H1 (cell line): ENCODE measurements at regions not wholly inside any gene's neighbourhood (a gene's known extent, or its start where the extent isn't known, plus 50 kb on each side); places are given as distances from the start of the nearest gene placed in this dataset.

Experiments used
- CTCF ChIA-PET: fragments of 300-600 bp; sonication (Branson Sonifier 250); formaldehyde crosslinking; loops from one replicate; lab custom pipeline; 2021; ENCODE audit not compliant: partially characterized antibody; lab: Charles Lee
- POLR2A ChIA-PET: fragments of 300-600 bp; sonication (Branson Sonifier 250); formaldehyde crosslinking; loops from one replicate; lab custom pipeline; 2021; ENCODE audit warnings: inconsistent platforms; ENCODE audit not compliant: partially characterized antibody; lab: Charles Lee
- DNase-seq, 2 experiments: peaks; one replicate each; pipeline versions ENCODE4 v3.0.0 to v3.0.0-alpha.2; 2010 to 2022; ENCODE audit warnings: low spot score in 2 of 2, low read depth in 1 of 2, mixed read lengths in 1 of 2
- FAIRE-seq: peaks from 2 replicates; lab custom pipeline; 2011; peaks lifted over from hg19 to GRCh38; lab: Jason Lieb, UNC
- H2AFZ ChIP-seq: 2 replicates; pipeline ENCODE4 v1.8.1; 2012; ENCODE audit warnings: low read length, inconsistent platforms
- H2AK5ac ChIP-seq: 2 replicates; pipeline ENCODE4 v1.6.1; 2013; ENCODE audit warnings: low read depth, low read length
- H2BK120ac ChIP-seq: replicated peaks from 2 replicates; pipeline ENCODE3; 2013; ENCODE audit warnings: low read depth, low read length, inconsistent platforms
- H2BK12ac ChIP-seq: 2 replicates; pipeline ENCODE4 v1.6.1; 2013; ENCODE audit warnings: low read depth, low read length
- H2BK15ac ChIP-seq: 2 replicates; pipeline ENCODE4 v1.6.1; 2013; ENCODE audit warnings: low read length
- H2BK20ac ChIP-seq: 2 replicates; pipeline ENCODE4 v1.6.1; 2013; ENCODE audit warnings: low read length
- H2BK5ac ChIP-seq: 2 replicates; pipeline ENCODE4 v1.6.1; 2013; ENCODE audit warnings: low read depth, low read length
- H3K14ac ChIP-seq: 2 replicates; pipeline ENCODE4 v1.6.1; 2013; ENCODE audit warnings: inconsistent platforms; ENCODE audit not compliant: insufficient read length
- H3K18ac ChIP-seq: 2 replicates; pipeline ENCODE4 v1.6.1; 2013; ENCODE audit warnings: low read length; ENCODE audit errors: extremely low read depth
- H3K23ac ChIP-seq: 2 replicates; pipeline ENCODE4 v1.6.1; 2013; ENCODE audit warnings: inconsistent platforms; ENCODE audit not compliant: insufficient read length
- H3K23me2 ChIP-seq: 2 replicates; pipeline ENCODE4 v1.6.1; 2013; ENCODE audit warnings: low read depth, low read length
- H3K27ac ChIP-seq: 2 replicates; pipeline ENCODE4 v1.6.1; 2011; ENCODE audit warnings: low read depth, low read length, inconsistent platforms
- H3K27me3 ChIP-seq, 4 experiments: replicated peaks in 1 of 4; 1 replicate in 1 of 4; 2 replicates in 3 of 4; pipeline versions ENCODE4 v1.6.1 to v1.8.1; 2011 to 2013; ENCODE audit warnings: low read length in 3 of 4, mild to moderate bottlenecking in 3 of 4, inconsistent platforms in 2 of 4, mixed read lengths in 2 of 4, moderate library complexity in 1 of 4; ENCODE audit not compliant: control insufficient read depth in 3 of 4, insufficient read depth in 3 of 4; ENCODE audit errors: extremely low read depth in 1 of 4
- H3K36me3 ChIP-seq, 4 experiments: 2 replicates each; pipeline versions ENCODE4 v1.6.1 to v1.8.1; 2011 to 2013; ENCODE audit warnings: mild to moderate bottlenecking in 4 of 4, low read length in 3 of 4, moderate library complexity in 2 of 4, control low read depth in 1 of 4, inconsistent platforms in 1 of 4; ENCODE audit not compliant: insufficient read depth in 4 of 4, control insufficient read depth in 2 of 4
- H3K4ac ChIP-seq: replicated peaks from 2 replicates; pipeline ENCODE3; 2013; ENCODE audit warnings: low read length, low read depth, mixed read lengths, inconsistent platforms; ENCODE audit not compliant: insufficient read length
- H3K4me1 ChIP-seq, 4 experiments: replicated peaks in 1 of 4; 1 replicate in 1 of 4; 2 replicates in 3 of 4; pipeline versions ENCODE4 v1.6.1 to v1.8.1; 2011 to 2013; ENCODE audit warnings: low read length in 3 of 4, inconsistent platforms in 2 of 4, mixed read lengths in 1 of 4; ENCODE audit not compliant: insufficient read depth in 4 of 4, control insufficient read depth in 3 of 4
- H3K4me2 ChIP-seq, 2 experiments: 2 replicates each; pipeline versions ENCODE4 v1.6.1 to v1.8.1; 2011 to 2013; ENCODE audit warnings: low read depth in 2 of 2, low read length in 2 of 2, control low read depth in 1 of 2, inconsistent platforms in 1 of 2, mild to moderate bottlenecking in 1 of 2; ENCODE audit not compliant: insufficient read depth in 1 of 2
- H3K4me3 ChIP-seq, 4 experiments: fragments of 200-600, 300-600 bp in 1 of 4; sonication (generic), shearing (Covaris generic), sonication (Bioruptor Twin) in 1 of 4; 2 replicates each; pipeline versions ENCODE4 v1.5.1 to v1.8.1; 2011 to 2016; ENCODE audit warnings: low read length in 4 of 4, low read depth in 3 of 4, control low read depth in 2 of 4, inconsistent platforms in 2 of 4, mild to moderate bottlenecking in 2 of 4, mixed read lengths in 1 of 4, moderate library complexity in 1 of 4; ENCODE audit not compliant: insufficient read depth in 2 of 4; ENCODE audit errors: extremely low read depth in 1 of 4
- H3K56ac ChIP-seq: replicated peaks from 2 replicates; pipeline ENCODE3; 2013; ENCODE audit warnings: low read depth, mild to moderate bottlenecking, mixed read lengths, low read length, inconsistent platforms; ENCODE audit not compliant: insufficient read length
- H3K79me1 ChIP-seq: 2 replicates; pipeline ENCODE4 v1.6.1; 2013; ENCODE audit warnings: low read depth, low read length, control low read depth
- H3K79me2 ChIP-seq, 2 experiments: 2 replicates each; pipeline versions ENCODE4 v1.6.1 to v1.8.1; 2012 to 2013; ENCODE audit warnings: low read length in 2 of 2, mild to moderate bottlenecking in 2 of 2, inconsistent platforms in 1 of 2; ENCODE audit not compliant: insufficient read depth in 2 of 2, control insufficient read depth in 1 of 2
- H3K9ac ChIP-seq, 4 experiments: replicated peaks in 1 of 4; 1 replicate in 1 of 4; 2 replicates in 3 of 4; pipeline versions ENCODE4 v1.6.1 to v1.8.1; 2011 to 2013; ENCODE audit warnings: low read depth in 3 of 4, low read length in 3 of 4, control low read depth in 2 of 4, mild to moderate bottlenecking in 2 of 4, moderate library complexity in 2 of 4, inconsistent platforms in 1 of 4; ENCODE audit errors: extremely low read depth in 1 of 4
- H3K9me3 ChIP-seq, 2 experiments: 2 replicates each; pipeline versions ENCODE4 v1.6.1 to v1.8.1; 2012 to 2013; ENCODE audit warnings: mild to moderate bottlenecking in 2 of 2, moderate library complexity in 2 of 2, control low read depth in 1 of 2, inconsistent platforms in 1 of 2, low read depth in 1 of 2, low read length in 1 of 2, mixed read lengths in 1 of 2; ENCODE audit not compliant: insufficient read depth in 2 of 2
- H4K20me1 ChIP-seq, 2 experiments: replicated peaks in 1 of 2; 2 replicates each; pipeline versions ENCODE3 to v1.8.1; 2011 to 2013; ENCODE audit warnings: inconsistent platforms in 2 of 2, low read length in 2 of 2, mild to moderate bottlenecking in 1 of 2; ENCODE audit not compliant: insufficient read depth in 2 of 2, control insufficient read depth in 1 of 2
- H4K5ac ChIP-seq: 2 replicates; pipeline ENCODE4 v1.6.1; 2013; ENCODE audit warnings: low read length, low read depth, mixed read lengths, inconsistent platforms; ENCODE audit not compliant: insufficient read length
- H4K8ac ChIP-seq: 2 replicates; pipeline ENCODE4 v1.8.0; 2013; ENCODE audit warnings: mild to moderate bottlenecking, moderate library complexity, low read length, inconsistent platforms; ENCODE audit not compliant: insufficient read depth; ENCODE audit errors: extremely low read depth
- H4K91ac ChIP-seq: replicated peaks from 2 replicates; pipeline ENCODE3; 2013; ENCODE audit warnings: low read length, mixed read lengths, inconsistent platforms; ENCODE audit not compliant: insufficient read length
- ASH2L ChIP-seq: fragments of 200-600, 300-600 bp; sonication (generic); IDR thresholded peaks from one replicate; pipeline ENCODE4 v1.7.1; 2017; ENCODE audit warnings: low read length
- SAP30 ChIP-seq: fragments of 300-600 bp; sonication (generic); IDR thresholded peaks from 2 replicates; pipeline ENCODE4 v1.7.1; 2012; ENCODE audit warnings: low read length, moderate library complexity, mild to moderate bottlenecking, inconsistent platforms; ENCODE audit not compliant: insufficient read depth, insufficient replicate concordance
- SIRT6 ChIP-seq: IDR thresholded peaks from one replicate; pipeline ENCODE4 v1.7.1; 2012; ENCODE audit warnings: low read length, inconsistent platforms
- SP2 ChIP-seq: IDR thresholded peaks from 2 replicates; pipeline ENCODE4 v1.6.1; 2012; ENCODE audit warnings: mild to moderate bottlenecking, low read length, inconsistent platforms
- TAF7 ChIP-seq: optimal IDR thresholded peaks from 2 replicates; pipeline ENCODE3; 2011; ENCODE audit warnings: low read depth, mild to moderate bottlenecking, inconsistent platforms, low read length, moderate library complexity, borderline replicate concordance
- ZNF274 ChIP-seq: IDR thresholded peaks from 2 replicates; pipeline ENCODE4 v1.7.0; 2012; ENCODE audit warnings: low read length, borderline replicate concordance; ENCODE audit errors: extremely low read depth
- WGBS, 2 experiments: shearing (Covaris generic) in 1 of 2; methylation state at CpG; one replicate each; pipeline versions ENCODE4 v1.1.6 to v1.1.7; 2013 to 2015; ENCODE audit warnings: low lambda C conversion rate in 2 of 2, mixed read lengths in 2 of 2, inconsistent platforms in 1 of 2, low coverage in 1 of 2, missing lambda C conversion rate in 1 of 2; ENCODE audit not compliant: insufficient replicate concordance in 2 of 2, insufficient coverage in 1 of 2, insufficient read length in 1 of 2; ENCODE audit errors: extremely low coverage in 1 of 2, missing lambda C conversion rate in 1 of 2; 5-methylcytosine and 5-hydroxymethylcytosine counted together

DNA sequence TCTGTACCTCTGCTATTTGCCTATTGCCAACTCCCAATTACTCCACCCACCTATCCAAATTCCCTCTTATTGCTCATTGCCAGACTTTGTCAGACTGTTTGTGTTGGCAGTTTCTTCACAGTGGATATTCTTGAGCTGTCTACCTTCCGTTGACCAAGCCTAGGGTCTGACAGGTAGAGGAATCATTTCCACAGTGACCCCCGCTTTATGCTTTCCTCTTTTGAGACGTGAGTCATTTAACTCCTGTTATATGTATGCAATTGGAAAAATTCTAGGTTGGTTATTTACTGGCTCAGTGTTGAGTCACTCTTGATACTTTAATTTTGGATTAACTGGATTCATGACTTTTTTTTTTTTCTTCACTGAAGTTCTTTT is 187.7 kb downstream of the IRS1 start:
- POLR2A ChIA-PET: no interaction called here
- no peak for FAIRE-seq

More for the DNA sequence above, 187.7 kb downstream of the IRS1 start:
- Histone ChIP-seq H3K9me3 (no peaks in the 10 kb centered on the region), H2BK120ac (no peak overlapping the region), H3K27me3 (no peaks in the 10 kb centered on the region), H4K20me1 (no peaks in the 10 kb centered on the region), H3K4me3 (no peak overlapping the region), H4K5ac (no peak overlapping the region), H3K14ac (no peak overlapping the region), H2BK20ac (no peak overlapping the region), H3K56ac (no peak overlapping the region), H3K23ac (no peak overlapping the region), H4K91ac (no peak overlapping the region), H3K36me3 (no peaks in the 10 kb centered on the region), H2BK5ac (no peak overlapping the region), H2BK12ac (no peak overlapping the region), H3K4me1 (no peaks in the 10 kb centered on the region), H4K8ac (no peak overlapping the region), H3K23me2 (no peaks in the 10 kb centered on the region), H3K79me1 (no peaks in the 10 kb centered on the region), H3K79me2 (no peaks in the 10 kb centered on the region), H3K9ac (no peak overlapping the region), H3K4me2 (no peak overlapping the region), H3K18ac (no peak overlapping the region), H2BK15ac (no peak overlapping the region), H2AK5ac (no peak overlapping the region), H2AFZ (no peak overlapping the region), H3K27ac (no peak overlapping the region), H3K4ac (no peak overlapping the region)
- TF ChIP-seq SIRT6: no peak
- no peak for TF ChIP-seq SAP30
- no peak for TF ChIP-seq SP2
- TF ChIP-seq TAF7: no peak
- TF ChIP-seq ASH2L: no peak
- TF ChIP-seq ZNF274: no peak
- CTCF ChIA-PET: interaction anchor here (0.9 to 1.5 kb wide), 2 partner anchors 12 to 17 kb away, joined by 4 read pairs; no protein-coding TSS in a partner anchor
- DNase-seq: no peak
- 88% methylated on average over 3 of the region's 3 CpGs; no CpG with 5 or more reads in 1 of the 2 experiments for WGBS, 2 experiments
